ENCODE measurements at regions not wholly inside any gene's neighbourhood (a gene's known extent, or its start where the extent isn't known, plus 50 kb on each side); places are given as distances from the start of the nearest gene placed in this dataset.

DNA sequence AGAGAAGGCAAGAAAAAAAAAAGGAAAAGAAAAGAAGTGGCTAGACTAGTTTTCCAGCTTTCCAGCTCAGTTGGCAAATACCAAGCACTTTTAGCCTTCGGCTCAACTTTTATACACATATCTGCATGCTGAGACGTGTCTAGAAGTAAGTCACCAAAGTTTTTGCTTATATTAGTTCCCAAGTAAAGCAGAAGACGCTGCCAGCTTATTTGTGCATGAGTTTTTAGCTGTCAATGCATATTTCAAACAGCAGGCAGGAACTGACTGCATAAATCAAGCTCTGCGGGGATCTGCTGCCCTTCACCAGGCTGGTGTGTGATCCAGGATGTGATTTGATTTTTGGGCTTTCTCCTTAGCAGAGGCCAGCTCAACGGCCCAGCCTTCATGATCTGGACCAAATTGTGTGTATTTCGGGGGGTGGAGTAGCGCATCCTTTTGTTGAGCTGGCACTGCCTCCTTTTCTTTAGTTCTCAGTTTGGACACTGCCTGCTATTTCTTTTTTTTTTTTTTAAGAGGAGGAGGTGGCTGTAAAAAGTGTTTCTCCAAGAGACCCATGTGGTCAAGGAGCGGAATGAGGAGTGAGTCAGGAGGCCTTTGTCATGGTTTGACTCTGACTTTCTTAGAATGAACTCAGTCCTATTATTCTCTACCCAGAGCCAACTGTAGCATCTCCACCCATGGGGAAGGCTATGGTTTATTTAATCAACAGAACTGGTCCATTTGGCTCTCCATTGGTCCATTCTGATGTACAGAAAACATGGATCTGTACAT lies 162.6 kb upstream of the XYLT1 start:
- no peak for DNase-seq

- no peak for DNase-seq
These were observed 161.9 kb upstream of the XYLT1 start for GRCh38 chr16:17632667-17633066.

- DNase-seq = no peak
These were observed 159.2 kb upstream of the XYLT1 start for GRCh38 chr16:17629936-17630335.

- DNase-seq = no peak
These were observed 158.2 kb upstream of the XYLT1 start for GRCh38 chr16:17628983-17629382.

- DNase-seq = no peak
These were observed 151.6 kb upstream of the XYLT1 start for GRCh38 chr16:17622366-17622765.

GRCh38 chr16:17619261-17619660 lies 148.5 kb upstream of the XYLT1 start:
- DNase-seq = no peak

- DNase-seq = no peak
These were observed 146.3 kb upstream of the XYLT1 start for GRCh38 chr16:17617021-17617552.

DNA sequence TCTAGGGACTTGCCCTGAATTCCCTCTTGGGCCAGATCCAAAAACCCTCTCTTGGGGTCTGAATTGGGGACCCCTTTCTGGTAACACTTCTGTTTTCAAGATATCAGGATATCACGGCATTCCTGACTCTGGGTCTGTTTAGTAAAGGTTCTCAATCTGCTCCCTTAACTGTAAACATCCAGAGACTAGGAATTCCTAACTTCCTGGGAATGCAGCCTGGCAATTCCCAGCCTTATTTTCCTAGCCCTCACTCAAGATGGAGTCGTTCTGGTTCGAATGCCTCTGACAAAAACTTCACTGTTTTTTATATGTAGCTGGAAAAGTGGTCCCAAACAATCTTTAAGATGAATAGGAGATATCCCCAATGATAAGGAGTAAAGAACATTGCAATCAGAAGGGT lies 141.6 kb upstream of the XYLT1 start:
- DNase-seq = no peak

DNA sequence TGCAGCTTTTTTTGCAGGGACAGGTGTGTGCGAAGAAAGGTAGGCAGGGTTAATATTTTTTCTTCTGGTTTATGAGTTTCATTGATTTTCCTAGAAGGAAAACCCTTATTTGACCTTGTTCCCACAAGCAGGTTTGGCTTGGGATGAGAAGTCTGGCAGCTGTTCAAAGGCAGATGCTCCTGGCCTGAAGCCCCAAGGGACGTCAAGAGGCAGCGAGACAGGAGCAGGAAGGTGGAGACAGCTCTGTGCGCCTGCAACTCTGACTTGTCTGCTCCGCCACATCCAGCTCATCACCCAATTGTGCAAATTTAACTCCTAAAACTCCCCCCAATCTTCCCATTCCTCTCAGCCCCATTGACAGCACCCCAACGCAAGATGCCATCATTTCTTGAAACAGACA lies 136.8 kb upstream of the XYLT1 start:
- peak; percentile 17 for DNase-seq

DNA sequence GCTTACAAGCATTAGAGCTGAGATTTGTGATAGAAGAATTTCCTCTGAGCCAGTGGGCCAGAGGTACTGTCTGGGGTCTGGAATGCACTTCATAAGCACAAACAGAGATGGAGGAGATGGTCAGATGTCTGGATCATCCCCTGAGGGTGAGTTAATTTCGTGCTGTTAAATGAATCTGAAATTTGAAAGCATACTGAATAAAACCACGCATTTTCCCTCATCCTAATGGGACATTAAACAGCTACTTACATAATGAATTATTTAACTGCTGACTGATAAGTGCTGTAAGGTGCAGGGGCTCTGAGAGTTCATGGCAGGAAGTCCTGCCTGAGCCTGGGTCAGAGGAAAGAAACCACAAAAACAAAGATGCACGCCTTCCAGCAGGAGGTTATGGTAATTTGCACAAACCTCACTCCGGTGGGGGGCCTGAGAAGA lies 136.3 kb upstream of the XYLT1 start:
- no peak for DNase-seq

DNA sequence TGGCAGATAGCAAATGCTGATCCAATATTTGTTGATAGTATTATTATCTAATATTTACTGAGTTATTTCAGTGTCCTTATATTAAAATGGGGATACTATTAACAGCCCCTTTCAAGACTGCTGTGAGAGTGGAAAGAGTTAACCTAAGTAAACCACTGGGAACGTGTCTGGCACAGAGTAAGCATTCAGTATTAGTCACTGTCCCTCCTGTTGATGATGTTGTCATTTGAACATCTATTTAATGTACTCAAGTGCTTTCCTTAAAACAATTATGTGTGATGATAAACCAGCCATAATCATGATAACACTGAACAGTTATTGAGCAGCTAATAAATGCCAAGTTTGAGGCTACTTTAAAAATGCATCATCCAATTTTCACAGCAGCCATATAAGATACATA lies 135.7 kb upstream of the XYLT1 start:
- no peak for DNase-seq

GRCh38 chr16:17605784-17606183 lies 135.0 kb upstream of the XYLT1 start:
- no peak for DNase-seq

DNA sequence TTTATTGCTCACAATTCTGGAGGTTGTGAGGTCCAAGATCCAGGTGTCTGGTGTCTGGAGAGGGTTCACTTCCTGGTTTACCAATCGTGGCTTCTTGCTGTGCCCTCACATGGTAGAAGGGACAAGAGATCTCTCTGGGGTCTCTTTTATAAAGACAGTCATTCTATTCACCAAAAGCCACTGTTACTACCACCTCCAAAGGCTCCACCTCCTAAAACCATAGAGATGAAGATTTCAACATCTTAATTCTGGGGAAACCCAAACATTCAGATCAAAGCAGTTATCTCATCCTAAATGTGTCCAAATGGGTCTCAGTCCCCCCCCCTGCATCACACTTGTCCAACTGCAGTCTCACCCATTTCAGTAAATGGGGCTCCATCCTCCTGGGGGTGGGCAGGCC lies 132.9 kb upstream of the XYLT1 start:
- no peak for DNase-seq

- no peak for DNase-seq
These were observed 131.9 kb upstream of the XYLT1 start for GRCh38 chr16:17602678-17603077.

DNA sequence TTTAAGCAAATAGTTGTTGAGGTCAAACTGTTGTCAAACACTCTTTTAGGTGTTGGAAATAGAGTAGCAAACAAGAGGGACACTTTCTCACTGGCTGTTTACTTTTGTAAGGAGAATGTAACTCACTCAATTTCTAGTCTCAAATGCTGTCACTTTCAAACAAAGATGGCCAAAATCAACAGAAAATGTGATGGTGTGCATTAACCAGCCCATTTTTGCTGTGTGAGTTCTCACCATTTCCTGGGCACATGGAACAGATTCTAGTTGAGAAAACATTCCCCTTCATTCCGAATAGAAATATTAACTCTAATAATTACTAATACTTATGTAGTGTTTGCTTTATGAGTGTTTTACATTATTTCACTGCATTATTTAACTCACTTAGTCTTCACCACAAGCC lies 128.2 kb upstream of the XYLT1 start:
- no peak for DNase-seq

DNA sequence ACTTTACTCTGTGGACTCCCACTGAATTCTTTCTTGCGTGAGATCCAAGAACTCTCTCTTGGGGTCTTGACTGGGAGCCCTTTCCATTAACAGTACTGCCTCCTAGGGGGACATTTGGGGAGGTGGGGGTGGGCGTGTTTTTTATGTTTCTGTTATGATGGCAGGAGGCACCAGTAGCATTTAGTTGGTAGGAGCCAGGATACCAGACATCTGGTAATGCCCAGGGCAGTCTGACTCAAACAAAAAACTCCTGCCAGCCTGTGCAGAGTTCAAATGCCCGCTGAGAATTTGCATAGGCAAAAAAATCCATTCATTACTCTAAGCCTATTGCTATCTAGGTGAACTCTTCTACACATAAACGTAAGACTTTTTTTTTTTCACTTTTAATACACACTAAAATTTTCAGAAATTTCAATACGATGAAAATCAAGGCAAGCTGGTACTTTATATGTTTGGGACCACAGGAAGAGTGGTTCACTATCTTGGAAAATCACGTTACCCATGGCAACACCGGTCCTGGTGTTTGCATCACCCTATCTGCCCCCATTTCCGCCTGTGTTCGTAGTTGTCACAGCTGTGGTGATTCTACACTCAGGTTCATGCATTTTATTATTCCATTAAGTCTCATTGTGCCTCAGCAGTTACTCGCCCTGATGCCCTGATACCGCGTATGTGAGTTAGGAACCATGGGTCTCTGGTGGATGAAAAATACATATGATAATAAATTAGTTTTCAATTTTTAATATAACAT lies 121.1 kb upstream of the XYLT1 start:
- DNase-seq = no peak

DNA sequence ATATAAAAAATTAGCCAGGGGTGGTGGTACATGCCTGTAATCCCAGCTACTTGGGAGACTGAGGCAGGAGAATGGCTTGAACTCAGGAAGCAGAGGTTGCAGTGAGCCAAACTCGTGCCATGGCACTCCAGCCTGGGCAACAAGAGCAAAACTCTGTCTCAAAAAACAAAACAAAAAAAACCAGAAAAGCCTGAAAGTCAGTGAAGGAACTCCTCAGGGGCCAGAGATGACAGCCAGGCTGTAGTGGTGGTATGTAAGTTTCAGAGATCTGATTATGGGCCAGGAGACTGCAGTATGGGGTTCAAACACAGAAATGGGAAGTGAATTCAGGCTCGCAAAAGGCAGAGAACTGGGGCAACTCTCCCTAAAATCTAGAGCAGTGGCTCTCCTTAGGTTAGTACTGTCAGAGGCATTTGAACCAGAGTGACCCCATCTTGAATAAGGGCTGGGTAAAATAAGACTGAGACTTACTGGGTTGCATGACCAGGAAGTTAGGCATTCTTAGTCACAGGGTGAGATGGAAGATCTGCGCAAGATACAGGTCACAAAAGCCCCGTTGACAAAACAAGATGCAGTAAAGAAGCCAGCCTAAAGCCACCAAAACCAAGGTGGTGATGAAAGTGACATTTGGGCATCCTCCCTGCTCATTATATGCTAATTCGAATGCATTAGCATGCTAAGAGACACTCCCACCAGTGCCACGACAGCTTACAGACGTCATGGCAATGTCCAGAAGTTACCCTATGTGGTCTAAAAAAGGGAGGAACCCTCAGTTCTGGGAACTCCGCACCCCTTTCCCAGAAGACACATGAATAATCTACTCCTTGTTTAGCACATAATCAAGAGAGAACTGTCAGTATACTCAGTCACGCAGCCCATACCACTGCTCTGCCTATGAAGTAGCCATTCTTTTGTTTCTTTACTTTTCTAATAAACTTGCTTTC lies 120.2 kb upstream of the XYLT1 start:
- DNase-seq = no peak

- DNase-seq = no peak
These were observed 119.1 kb upstream of the XYLT1 start for GRCh38 chr16:17589898-17590297.

GRCh38 chr16:17585449-17586074 lies 114.8 kb upstream of the XYLT1 start:
- no peak for DNase-seq

DNA sequence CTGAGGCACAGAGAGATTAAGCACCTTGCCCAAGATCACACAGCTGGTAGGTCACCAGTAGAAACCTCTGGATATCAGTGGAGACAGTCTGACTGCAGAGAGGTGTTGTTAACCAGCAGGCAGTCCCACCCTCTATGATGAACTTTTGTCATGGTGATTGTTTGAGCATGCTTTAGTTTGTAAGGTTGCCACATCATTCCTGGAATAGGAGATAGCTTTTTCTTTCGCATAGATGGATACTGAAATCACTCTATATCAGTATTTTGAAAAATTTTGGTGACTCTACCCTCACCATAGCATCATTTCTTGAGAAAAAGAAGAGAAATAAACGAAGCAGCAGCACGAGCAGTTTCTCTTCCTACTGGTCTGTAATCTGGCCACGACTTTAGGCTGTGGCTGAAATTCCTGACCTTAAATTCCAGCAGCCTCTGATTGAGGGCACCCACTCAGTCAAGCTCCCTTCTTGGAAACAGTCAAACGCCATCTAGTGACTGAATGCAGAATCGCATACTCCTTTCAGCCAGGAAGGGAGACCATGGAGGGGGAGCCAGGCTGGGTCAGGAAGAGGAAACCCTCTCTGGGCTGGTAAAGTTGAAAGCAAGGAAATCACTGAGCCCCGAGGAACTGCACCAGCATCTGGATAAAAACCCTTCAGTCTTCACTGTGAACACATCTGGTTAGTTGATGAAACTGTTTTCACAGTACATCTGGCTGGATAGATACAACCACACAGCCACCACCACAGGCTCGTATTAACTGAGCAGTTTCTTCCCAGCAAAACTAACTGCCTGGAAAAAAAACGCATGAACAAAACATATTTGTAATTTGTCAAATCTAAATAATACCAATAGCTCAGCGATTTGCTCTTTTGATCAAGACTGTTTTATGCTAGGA lies 108.5 kb upstream of the XYLT1 start:
- DNase-seq = peak; percentile 36

DNA sequence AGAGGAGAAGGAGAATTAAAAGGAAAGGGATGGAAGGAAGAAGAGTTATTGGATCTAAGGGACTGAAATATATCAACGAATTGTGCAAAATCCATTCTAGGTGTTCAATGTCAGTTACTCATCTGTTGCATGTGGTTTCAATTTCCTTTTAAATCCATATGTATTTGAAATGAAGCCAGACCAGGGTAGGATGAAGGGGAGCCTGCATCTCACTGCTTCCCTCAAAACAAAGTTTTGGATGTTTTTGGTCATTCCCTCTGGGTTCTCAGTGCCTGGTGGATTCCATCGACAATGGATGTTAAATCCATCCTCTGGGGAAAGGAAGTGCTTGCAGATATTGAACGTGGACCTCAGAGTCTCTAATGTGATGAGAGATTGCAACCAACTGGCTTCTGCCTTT lies 103.5 kb upstream of the XYLT1 start:
- DNase-seq = no peak

DNA sequence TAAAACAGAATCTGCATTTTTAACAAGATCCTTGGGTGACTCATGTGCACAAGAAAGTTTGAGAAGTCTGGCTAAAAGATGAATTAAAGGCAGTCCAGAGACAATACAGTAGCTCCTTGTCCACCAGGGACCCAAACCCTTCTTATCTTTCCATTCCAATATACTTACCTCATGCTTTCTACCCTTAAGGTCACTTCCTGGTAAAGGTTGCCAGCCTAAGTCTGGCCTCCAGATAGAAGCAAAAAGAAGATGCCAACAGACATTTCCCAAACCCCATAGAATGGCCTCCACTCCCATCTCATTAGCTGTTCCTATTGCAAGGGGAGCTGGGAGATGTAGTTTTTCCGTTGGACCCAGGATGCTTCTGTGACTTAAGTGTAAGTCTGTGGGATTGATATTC lies 101.4 kb upstream of the XYLT1 start:
- no peak for DNase-seq
